ENCODE measurements at regions not wholly inside any gene's neighbourhood (a gene's known extent, or its start where the extent isn't known, plus 50 kb on each side); places are given as distances from the start of the nearest gene placed in this dataset.
A peak's percentile ranks its signal among the peaks of the same experiment; 100 is the strongest.

- ChIA-PET CTCF (interaction anchor here (0.7 to 1.6 kb wide), 4 partner anchors 8 to 120 kb away, joined by 3 to 6 read pairs (median 4); no protein-coding TSS in a partner anchor), POLR2A (no interaction called here)
- intact Hi-C loops (cut with micrococcal nuclease): loop anchor here (10.0 kb wide), 1 partner anchor 122 kb away; no protein-coding TSS in a partner anchor
Measured at GRCh38 chr18:40292985-40293710, 1661.9 kb upstream of the PIK3C3 start.

More at GRCh38 chr18:40292985-40293710, 1661.9 kb upstream of the PIK3C3 start:
- H3K27ac ChIP-seq (ENCODE audit: insufficient read depth, low read depth, low read length): no peak overlapping the region
- DNase-seq (ENCODE audit: low read depth, low spot score): no peak
- BruUV-seq (replicated peaks): no TSS peak
- no peak overlapping the region for H3K4me3 ChIP-seq (replicated peaks in 1 of 3; ENCODE audit: insufficient read depth in 1 of 3, low read depth in 1 of 3, low read length in 3 of 3)
- dilution Hi-C loops (cut with MboI; ENCODE audit: extremely low pct_ligation_motif_present, low sequenced_read_pairs): no loop called here
- FAIRE-seq: no peak
- no peaks in the 10 kb centered on the region for H3K36me3 ChIP-seq (ENCODE audit: control insufficient read depth in 2 of 2, extremely low read depth in 1 of 2, insufficient read depth in 2 of 2, low read length in 2 of 2)
- peak in 1 of 2 donors; percentile 12 for TF ChIP-seq CTCF (IDR thresholded peaks at IDR 0.05; ENCODE audit: extremely low read depth in 1 of 2, insufficient read depth in 1 of 2, low read depth in 1 of 2, low read length in 2 of 2)
- TF ChIP-seq JUN (IDR thresholded peaks at IDR 0.05; ENCODE audit: borderline replicate concordance, insufficient read depth, insufficient read length, low read depth): no peak
- no peak overlapping the region for H2AFZ ChIP-seq (ENCODE audit: low read depth, low read length)
- no peaks in the 10 kb centered on the region for H3K9me3 ChIP-seq (replicated peaks; ENCODE audit: control insufficient read depth, insufficient read depth, low read length)
- H4K20me1 ChIP-seq (replicated peaks; ENCODE audit: control insufficient read depth, extremely low read depth, insufficient read depth, low read length): no peaks in the 10 kb centered on the region
- no peaks in the 10 kb centered on the region for H3K9me1 ChIP-seq (replicated peaks; ENCODE audit: control insufficient read depth, extremely low read depth, insufficient read depth, low read length)
- no peak overlapping the region for H3K4me2 ChIP-seq (ENCODE audit: insufficient read depth, low read length)
- no peak overlapping the region for H3K9ac ChIP-seq (replicated peaks; ENCODE audit: extremely low read depth, insufficient read depth, low read length)
- H3K27me3 ChIP-seq (ENCODE audit: control insufficient read depth in 2 of 2, insufficient read depth in 2 of 2, low read length in 2 of 2): no peaks in the 10 kb centered on the region
- no peaks in the 10 kb centered on the region for H3K4me1 ChIP-seq (ENCODE audit: control insufficient read depth, extremely low read depth, insufficient read depth, low read length)
- H3K79me2 ChIP-seq (ENCODE audit: control insufficient read depth, insufficient read depth, low read length): no peaks in the 10 kb centered on the region

Data from endothelial cell of umbilical vein (primary cell).